GM21737 (cell line): ENCODE measurements at regions not wholly inside any gene's neighbourhood (a gene's known extent, or its start where the extent isn't known, plus 50 kb on each side); places are given as distances from the start of the nearest gene placed in this dataset.
A peak's percentile ranks its signal among the peaks of the same experiment; 100 is the strongest.
"Not testable (repeated sequence)": the region's sequence is repeated elsewhere in the genome, so short reads cannot be mapped to it uniquely, and the experiment has no call there.

Source experiments
- ATAC-seq: cut with Tn5 transposase; IDR thresholded peaks from one replicate; pipeline ENCODE4 v1.9.1; 2021; ENCODE audit warnings: mild to moderate bottlenecking, moderate library complexity; ENCODE audit not compliant: unreplicated experiment

DNA sequence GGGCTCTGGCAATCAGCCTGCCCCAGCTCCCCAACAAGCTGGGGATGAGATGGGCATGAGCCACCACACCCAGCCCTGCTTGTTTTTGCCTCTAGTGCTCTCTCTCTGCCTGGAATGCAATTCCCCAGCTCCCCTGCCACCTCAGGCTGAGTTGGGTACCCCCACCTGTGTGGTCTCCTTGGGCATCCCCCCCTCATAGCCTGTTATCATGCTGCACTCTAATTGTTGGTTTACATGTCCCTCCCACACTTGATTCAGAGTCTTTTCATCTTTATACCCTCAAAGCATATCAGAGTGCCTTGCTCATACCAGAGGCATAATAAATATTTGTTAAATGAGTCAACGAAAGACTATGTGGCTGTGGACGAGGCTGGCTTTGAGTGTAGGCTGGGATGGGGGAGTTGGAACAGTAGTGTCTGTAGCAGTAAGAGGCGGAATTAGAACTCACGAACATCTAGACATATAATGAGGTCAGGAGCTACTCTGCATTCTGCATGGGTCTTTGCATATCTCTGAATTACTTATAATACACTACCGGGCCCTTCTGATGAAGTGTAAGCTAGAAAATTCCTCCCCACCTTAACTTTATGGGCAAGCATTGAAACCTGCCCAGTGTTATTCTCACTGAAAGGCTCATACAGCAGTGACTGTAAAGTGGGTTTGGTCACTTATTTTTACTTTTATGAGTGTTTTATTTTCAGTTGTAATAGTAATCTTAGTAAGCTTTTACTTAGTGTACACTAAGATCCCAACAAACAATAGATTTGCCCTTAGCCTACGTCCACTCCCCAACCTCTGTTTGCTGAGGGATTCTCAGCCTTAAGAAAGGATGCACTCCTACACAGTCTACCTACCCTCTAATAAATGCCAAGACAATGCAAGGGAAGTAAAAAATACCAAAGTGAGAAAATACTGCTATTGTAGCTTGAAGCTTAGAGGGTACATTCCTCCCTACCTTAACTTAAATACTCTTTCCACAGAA, 58.7 kb downstream of the EDN1 start:
- ATAC-seq, result no peak

DNA sequence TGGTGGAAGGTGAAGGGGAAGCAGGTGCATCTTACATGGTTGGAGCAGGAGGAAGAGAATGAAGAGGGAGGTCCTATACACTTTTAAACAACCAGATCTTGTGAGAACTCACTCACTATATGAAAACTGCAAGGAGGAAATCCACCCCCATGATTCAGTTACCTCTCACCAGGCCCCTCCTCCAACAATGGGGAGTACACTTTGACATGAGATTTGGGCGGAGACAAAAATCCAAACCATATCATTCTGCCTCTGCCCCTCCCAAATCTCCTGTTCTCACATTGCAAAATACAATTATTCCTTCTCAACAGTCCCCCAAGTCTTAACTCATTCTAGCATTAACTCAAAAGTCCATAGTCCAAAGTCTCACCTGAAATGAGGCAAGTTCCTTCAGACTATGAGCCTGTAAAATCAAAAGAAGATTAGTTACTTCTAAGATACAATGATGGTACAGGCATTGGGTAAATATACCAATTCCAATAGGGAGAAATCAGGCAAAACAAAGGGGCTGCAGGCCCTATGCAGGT, 60.5 kb downstream of the EDN1 start:
- ATAC-seq, result no peak

DNA sequence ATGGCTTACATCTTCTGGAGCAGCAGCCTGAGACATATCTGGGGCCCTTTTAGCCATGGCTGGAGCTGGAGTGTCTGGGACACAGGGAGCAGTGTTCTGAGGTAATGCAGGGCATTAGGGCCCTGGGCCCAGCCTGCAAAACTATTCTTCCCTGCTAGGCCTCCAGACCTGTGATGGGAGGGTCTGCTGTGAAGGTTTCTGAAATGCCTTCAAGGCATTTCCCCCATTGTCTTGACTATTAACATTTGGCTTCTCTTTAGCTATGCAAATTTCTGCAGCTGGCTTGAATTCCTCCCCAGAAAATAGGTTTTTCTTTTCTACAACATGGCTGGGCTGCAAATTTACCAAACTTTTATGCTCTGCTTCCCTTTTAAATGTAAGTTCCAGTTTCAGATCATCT, 61.5 kb downstream of the EDN1 start:
- ATAC-seq, result no peak

DNA sequence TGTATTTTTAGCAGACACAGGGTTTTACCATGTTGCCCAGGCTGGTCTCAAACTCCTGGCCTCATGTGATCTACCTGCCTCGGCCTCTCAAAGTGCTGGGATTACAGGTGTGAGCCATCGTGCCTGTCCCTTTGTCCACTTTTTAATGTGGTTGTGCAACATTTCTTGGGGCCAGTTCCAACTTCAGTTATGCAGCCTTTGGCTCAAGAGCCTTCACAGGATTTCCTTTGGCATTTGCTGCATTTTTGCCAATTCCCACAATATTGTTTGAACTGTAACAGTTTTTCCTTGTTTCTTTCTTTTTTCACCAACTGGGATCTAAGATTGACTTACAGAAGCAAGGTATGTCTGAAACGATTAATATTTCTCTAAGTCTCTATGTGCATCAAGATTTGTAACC, 63.6 kb downstream of the EDN1 start:
- ATAC-seq, result no peak

DNA sequence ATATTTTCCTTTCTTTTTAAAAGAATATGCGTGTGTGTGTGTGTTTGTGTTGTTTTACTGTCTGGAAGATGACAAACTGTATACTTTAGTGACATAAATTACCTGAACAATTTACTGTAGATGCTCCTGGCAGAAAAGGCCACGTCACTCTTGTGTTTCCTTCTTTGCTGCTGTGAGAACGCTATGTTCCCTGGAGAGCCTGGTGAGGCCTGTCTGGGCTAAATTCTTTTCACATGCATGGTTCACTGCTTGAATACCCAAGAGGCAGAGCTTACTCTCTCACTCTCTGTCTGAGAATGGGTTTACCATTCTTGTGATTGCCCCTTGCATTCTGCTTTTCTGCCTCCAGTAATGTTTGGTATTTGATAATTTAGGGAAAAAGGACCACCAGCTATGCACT, 64.3 kb downstream of the EDN1 start:
- peak; percentile 43 for ATAC-seq

DNA sequence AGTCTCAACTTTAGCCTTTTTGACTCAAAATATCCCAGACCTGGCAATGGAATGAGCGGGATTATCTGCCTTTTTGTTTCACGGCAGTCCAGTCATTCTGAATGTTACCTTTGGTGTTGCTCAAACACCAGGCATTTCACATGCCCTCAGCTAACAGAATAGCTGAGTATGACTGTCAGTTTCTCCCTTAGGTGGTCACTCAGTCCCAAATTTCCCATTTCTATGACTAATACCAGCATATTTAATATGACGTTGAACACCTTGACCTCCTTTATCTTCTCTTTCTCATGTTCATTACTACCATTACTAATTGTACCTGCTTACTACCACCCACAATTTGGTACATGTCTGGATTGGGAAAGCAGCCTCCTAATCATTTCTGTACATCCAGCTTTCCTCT, 65.2 kb downstream of the EDN1 start:
- no peak for ATAC-seq

DNA sequence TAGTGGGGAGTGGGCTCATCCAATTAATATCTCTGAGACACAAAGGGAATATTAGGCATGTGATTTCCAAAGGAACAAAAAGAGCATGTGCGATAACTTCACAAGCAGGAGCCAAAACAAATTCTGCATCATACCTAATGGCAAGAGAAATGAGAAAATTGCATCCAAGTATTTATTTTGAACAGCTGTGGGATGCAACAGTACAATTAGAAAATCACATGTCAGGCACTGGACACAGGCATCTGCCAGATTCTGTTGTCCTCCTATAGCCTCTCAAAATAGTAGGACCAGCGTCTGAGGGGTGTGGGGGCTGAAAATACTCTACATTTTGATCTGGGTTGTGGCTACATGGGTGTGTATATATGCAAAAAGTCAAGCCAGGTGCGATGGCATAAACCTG, 66.3 kb downstream of the EDN1 start:
- no peak for ATAC-seq

DNA sequence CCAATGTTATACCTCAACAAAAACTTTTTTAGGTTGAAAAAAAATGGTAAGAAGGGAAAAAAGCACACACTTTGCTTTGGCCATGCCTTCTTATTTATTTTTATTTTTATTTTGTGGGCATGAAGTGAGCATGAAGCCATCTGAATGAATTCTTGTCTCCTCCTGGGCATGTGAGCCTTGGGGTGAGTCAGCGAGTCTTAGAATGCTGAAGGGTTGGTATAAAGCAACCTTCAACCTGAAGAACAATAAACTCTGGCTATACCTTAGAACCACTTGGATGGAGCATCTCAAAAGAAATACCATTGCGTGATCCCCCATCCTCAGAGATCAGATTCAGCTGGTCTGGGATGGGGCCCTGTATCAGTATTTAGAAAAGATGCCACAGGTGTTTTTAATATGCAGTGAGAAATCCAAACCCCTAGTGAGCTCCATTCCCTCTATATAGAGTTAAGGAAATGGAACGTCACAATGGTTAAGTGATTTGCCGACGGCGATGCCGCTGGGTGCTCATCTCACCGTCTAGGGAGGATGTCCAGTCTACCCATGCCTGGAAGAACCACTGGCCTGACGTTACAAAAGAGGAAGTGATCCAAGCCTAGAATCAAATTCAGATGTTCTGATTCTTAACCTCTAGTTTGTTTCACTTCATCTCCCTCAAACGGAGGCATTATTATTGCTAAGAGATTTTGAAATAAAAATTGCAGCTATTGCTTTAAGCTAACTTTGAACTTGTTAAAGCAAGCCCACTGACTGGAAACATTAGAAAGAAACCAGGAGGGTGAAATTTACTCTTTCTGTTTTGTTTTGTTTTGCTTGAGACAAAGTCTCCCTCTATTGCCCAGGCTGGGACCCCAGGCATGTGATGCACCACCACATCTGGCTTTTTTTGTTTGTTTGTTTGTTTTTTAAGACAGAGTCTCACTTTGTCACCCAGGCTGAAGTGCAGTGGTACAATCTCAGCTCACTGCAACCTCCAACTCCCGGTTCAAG, 67.1 kb downstream of the EDN1 start:
- peak; percentile 47 for ATAC-seq

DNA sequence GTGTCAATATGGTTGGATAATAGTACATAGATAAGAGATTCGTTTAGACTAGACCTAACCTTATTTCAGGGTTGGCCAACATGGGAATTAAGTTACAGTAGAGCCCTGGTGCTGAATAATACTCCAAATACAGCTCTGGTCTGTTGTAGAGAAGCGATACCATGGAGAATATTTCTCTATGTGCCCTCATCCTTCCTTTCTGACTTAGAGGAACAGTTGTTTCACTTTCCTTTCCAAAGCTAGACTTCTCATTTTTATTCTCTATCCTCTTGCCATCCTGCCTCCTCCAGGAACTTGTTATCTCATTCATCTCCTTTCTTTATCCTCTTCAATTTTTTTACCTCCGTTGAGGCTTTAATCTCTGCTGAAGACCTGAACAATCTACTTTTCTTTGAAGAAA, 68.9 kb downstream of the EDN1 start:
- ATAC-seq, result no peak

DNA sequence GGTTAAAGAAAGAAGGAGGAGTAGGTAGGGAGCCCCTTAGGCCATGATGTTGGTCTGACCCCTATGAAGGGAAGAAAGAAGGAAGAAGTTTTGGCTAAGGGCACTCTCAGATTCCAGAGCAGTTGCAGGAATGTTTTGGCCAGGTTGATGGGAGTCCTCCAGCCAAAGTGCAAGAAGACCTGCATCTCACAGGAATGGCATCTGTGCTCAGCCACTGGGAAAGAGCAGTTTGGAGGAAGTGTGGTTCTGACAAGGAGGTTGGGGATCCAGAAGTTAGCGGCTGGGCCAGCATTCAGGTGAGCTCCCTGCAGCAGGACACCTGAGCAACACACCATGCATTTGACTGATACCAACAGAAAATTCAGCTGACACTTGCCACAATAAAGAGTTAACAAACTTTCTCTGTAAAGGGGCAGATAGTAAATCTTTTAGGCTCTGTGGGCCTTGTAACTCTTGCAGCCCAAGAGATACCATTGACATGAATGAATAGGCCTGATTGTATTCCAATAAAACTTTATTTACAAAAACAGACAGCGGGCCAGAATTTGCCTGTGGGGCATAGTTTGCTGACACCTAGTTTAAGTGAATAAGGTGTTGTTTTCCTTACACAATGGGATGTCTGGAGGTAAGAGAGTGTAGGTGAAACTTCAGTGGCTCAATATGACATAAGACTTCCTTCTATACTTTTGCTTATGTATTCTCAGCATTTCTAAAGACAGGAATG, 71.0 kb downstream of the EDN1 start:
- no peak for ATAC-seq

DNA sequence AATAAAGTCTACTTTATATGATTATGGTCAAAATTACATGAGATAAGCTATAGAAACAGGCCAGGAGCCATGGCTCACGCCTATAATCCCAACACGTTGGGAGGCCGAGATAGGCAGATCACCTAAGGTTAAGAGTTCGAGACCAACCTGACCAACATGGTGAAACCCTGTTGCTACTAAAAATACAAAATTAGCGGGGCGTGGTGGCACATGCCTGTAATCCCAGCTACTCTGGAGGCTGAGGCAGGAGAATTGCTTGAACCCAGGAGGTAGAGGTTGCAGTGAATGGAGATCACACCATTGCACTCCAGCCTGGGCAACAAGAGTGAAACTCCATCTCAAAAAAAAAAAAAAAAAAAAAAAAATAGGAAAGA, 73.1 kb downstream of the EDN1 start:
- ATAC-seq, result not testable (repeated sequence)

DNA sequence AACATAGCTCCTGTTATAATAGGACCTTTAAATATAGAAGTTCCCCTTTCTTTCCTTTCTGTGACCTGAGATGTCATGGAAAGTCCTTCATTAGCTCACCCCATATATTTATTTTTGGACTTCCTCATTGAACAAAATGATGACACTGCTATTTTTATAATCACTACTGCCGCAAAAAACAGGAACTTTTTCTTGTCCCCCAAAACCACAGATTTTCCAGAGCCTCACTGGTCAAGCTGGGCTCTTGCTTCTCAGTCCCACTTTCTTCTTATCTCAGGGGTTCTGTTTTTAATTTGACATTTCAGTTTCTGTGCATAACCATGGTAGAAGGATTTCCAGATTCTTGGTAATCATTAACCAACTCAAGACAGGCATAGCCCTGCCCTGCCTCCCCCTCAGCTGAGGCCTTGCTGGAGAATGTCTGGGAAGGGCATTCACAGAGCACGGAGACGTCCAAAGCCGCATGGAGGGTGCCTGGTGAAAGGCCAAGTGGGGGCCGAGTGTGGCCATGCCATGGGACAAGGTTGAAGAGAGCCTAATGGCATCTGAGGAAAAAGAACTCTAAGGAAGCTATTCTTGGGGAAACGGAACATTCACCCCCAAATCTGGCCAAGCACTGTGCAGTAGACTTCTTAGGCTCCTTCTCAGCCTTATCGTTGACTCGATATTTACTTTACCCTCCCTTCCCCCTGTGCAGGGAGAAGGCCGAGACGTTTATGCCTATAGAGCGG, 73.7 kb downstream of the EDN1 start:
- ATAC-seq, result peak; percentile 52

DNA sequence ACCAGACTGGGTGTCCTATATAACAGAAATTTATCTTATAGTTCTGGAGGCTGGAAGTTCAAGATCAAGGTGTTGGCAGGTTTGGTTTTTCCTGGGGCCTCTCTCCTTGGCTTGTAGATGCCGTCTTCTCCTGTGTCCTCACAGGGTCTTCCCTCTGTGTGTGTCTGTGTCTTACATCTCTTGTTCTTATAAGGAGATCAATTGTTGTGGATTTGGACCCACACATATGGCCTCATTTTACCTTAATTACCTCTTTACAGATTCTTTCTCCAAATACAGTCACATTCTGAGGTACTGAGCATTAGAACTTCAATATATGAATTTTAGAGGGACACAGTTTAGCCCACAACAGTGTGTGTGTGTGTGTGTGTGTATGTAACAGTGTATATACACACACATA, 74.5 kb downstream of the EDN1 start:
- ATAC-seq, result no peak

DNA sequence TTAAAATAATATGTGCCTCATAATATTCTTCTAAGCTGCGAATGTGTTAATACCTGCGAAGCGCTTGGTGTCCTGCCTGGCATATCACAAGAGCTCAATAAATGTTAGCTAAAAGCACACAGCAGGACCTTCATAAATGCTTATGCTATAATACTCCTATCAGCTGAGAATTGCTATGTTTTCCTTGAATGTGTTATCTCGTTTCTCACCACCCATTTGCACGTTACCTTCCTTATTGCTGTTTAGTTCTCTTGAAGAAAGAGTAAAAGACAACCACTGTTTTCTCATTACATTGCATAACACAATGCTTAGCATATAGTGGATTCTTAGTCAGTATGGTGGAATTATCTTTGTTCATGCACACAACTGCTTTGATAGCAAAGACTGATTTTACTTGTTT, 76.6 kb downstream of the EDN1 start:
- ATAC-seq, result no peak

DNA sequence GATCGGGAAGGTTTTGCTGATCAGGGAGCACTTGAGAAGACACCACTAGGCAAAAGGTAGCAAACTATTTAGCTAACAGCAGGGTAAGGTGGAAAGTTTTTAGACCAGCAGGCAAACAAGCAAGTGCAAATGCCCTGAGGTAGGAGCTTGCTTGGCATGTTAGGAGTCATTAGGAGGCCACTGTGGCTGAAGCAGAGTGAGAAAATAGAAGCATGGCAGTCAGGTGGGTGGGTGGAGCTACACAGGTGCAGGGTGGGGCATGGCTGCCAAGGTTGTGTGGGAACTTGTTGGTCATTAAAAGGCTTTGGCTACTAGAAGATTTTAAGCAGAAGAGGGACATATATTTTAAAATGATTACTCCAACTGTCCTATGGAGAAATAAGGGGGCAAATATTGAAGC, 77.3 kb downstream of the EDN1 start:
- ATAC-seq, result no peak

DNA sequence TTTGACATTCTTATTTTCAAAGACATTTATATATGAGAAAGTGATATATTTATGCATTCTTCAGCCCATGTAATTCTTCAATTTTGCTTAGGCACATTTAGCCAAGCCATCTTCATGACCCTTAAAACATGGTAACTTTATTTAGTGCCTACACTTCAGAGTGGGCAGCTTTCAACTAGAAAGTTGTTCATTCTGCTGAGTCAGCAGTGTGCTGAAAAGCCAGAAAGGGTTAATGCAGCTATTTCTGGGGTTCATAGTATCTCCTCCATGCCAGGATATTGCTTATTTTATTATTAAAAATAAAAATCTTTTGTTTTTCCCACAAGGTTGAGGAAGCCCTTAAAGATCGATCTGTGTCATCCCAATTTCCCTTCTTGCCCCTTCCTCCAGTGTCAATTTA, 79.2 kb downstream of the EDN1 start:
- no peak for ATAC-seq

DNA sequence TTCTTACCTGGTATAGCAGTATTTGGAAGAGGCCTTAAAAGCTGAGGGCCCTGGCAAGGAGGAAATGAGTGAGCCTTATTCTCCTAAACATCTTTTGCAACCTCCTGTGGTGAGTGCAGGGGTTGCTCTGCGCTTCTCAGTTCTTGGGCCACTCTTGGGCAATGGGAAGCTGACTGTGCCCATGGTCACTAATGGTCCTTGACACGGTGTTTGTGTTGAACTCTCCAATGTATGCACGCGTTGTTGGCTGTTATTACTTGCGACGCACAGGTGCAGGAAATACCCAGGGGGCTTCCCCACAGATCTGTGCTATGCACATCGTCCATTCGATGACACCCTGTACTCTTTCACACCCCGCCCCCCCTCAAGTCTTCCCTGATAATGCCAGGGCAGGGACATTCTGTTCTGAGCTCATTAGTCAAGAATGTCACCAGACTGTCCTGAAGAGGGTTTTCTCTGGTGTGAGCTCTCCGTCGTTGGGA, 79.7 kb downstream of the EDN1 start:
- ATAC-seq, result peak; percentile 54

DNA sequence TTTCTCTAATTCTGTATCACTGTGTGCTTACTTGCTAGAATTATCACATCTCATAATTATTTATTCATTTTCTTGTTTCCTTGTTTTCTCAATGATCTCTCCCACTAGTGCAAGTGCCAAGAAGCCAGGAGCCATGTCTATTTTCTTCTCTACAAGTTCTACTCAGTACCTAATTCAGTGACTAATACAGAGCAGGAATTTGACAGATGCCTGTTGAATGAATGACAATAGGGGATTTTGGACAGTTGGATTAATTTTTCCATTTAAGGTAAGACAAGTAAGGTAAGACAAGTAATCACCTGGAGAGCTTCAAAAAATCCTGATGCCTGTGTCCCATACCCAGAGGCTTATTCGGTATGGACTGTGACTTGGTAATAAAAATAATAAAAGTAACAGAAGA, 81.0 kb downstream of the EDN1 start:
- ATAC-seq, result no peak

DNA sequence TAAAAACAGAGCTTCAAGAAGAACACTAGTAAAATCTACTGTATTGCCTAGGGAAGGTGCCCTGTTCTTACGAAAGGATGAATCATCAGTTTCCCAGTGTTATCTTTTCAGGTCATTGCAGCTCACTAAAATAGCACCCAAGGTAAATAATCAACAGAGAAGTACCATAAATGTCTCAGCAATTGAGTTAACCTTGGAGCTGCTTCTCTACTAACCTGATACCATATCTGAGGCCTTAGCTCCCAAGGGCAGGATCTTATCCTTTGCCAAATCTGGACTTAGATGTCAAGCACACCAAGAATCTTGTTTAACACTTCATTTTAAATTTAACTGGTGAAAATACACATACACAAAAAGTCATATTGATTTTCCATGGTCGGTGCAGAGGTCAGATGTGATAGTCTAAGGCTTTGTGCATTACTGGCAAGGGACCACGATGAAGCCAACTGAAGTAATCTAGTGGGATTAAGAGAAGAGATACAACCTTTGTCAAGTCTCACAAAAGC, 81.5 kb downstream of the EDN1 start:
- no peak for ATAC-seq

DNA sequence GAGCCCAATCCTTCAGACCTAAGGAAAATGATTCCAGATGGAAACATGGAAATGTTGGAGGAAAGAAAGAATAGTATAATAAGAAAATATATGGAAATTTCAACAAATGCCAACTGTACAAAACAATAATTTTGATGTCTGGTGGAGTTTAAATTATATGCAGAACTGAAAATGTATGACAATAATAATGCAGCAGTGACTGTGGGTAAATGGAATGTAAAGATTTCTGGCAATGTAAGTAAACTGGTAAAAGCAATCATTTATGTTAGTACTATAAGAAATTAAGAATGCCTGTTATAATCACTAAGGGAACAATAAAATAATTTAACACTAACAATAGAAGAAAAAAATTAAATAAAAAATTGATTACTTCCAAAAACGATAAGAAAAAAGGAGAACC, 89.0 kb downstream of the EDN1 start:
- ATAC-seq, result no peak
